ENCODE measurements at regions not wholly inside any gene's neighbourhood (a gene's known extent, or its start where the extent isn't known, plus 50 kb on each side); places are given as distances from the start of the nearest gene placed in this dataset.
"Not testable (repeated sequence)": the region's sequence is repeated elsewhere in the genome, so short reads cannot be mapped to it uniquely, and the experiment has no call there.

DNA sequence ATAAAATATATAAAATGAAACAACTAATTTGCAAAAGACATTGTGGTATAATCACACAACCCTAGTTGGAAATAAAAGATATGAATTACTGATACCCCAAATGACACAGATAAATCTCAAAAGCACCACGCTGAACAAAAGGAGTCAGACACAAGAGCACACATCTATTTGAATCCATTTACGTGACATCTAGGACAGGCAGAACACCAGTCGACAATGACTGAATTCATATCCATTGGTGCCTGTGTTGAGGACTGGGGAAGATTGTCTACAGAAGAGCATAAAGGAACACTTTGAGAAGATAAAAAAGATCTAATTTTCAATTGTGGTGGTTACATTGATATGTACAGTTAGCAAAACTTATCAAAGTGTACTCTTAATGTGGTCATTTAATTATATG is 874.1 kb downstream of the LTN1 start:
- TF ChIP-seq, protein P1, sequence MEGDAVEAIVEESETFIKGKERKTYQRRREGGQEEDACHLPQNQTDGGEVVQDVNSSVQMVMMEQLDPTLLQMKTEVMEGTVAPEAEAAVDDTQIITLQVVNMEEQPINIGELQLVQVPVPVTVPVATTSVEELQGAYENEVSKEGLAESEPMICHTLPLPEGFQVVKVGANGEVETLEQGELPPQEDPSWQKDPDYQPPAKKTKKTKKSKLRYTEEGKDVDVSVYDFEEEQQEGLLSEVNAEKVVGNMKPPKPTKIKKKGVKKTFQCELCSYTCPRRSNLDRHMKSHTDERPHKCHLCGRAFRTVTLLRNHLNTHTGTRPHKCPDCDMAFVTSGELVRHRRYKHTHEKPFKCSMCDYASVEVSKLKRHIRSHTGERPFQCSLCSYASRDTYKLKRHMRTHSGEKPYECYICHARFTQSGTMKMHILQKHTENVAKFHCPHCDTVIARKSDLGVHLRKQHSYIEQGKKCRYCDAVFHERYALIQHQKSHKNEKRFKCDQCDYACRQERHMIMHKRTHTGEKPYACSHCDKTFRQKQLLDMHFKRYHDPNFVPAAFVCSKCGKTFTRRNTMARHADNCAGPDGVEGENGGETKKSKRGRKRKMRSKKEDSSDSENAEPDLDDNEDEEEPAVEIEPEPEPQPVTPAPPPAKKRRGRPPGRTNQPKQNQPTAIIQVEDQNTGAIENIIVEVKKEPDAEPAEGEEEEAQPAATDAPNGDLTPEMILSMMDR (IDR thresholded peaks at IDR 0.05) = no peak
- TF ChIP-seq POLR2A (IDR thresholded peaks at IDR 0.05) = no peak
- intact Hi-C loops (cut with DNase I; ENCODE audit: low total_unique reads) = no loop called here
- H3K27me3 ChIP-seq = no peaks in the 10 kb centered on the region

DNA sequence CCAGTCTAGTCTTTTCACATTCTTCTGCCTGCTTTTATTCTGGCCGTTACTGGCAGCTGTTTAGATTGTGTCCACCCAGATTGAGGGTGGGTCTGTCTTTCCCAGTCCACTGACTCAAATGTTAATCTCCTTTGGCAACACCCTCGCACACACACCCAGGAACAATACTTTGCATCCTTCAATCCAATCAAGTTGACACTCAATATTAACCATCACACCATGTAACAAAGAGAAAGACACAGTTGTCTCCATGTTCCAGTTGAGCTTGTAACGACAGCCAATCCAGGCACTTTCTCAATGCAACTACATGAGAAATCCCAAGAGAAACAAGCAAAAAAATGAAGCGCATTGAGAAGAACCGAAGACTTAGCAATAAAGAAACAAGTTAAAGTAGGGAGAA is 877.7 kb downstream of the LTN1 start:
- H3K36me3 ChIP-seq; intact Hi-C loops (cut with DNase I; ENCODE audit: low total_unique reads); H3K4me3 ChIP-seq; H3K9me3 ChIP-seq; DNase-seq; H3K27ac ChIP-seq; H3K27me3 ChIP-seq: not testable (repeated sequence)
- H3K4me1 ChIP-seq = peaks cover 0 to 17% of the 10 kb centered on the region in 2 donors

More for the DNA sequence above, 874.1 kb downstream of the LTN1 start:
- H3K9me3 ChIP-seq = no peaks in the 10 kb centered on the region
- no peak overlapping the region for H3K4me3 ChIP-seq
- H3K4me1 ChIP-seq = no peaks in the 10 kb centered on the region
- DNase-seq = no peak
- no peaks in the 10 kb centered on the region for H3K36me3 ChIP-seq
- no peak overlapping the region for H3K27ac ChIP-seq

DNA sequence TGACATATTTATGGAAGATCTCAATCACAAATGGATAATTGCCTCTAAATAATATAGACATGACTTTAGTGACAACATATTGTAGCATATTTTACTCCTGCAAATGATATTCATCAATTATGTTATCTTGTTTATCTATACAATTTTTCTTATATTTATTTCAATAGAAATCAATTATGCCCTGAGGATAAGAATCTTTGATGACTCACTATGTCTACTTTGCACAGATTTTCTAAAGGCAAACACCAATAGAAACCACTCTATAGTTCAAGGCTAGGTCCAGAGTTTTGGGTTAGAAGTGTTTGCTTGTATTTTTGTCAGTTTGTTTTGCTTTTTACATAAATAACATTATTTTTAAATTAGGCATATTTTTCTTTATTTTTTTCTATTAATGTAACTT is 879.0 kb downstream of the LTN1 start:
- intact Hi-C loops (cut with DNase I; ENCODE audit: low total_unique reads) = no loop called here
- no peaks in the 10 kb centered on the region for H3K9me3 ChIP-seq
- H3K4me1 ChIP-seq = peaks cover 0 to 17% of the 10 kb centered on the region in 2 donors
- no peak overlapping the region for H3K4me3 ChIP-seq
- TF ChIP-seq, protein P1 (IDR thresholded peaks at IDR 0.05) = no peak
- TF ChIP-seq POLR2A (IDR thresholded peaks at IDR 0.05) = no peak
- H3K27me3 ChIP-seq = no peaks in the 10 kb centered on the region
- no peak for DNase-seq
- H3K36me3 ChIP-seq = no peaks in the 10 kb centered on the region
- no peak overlapping the region for H3K27ac ChIP-seq

DNA sequence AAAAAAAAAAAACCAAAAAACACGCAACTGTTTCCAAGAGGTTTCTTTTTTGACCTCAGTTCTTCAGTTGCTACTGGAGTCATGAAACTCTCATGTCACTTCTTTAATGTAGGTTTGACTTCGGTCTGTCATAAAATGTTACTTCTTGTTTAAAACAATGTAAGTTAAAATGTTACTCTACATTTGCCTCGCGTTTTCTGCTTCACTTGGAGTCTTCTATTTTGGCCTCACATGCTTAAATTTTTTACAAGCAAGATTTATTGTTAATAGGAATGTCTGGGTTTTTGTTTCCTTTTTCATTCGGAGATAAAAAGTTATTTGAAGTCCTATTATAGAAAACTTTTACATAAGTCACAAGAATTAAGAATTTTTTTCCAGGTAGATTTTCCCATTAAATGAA is 880.2 kb downstream of the LTN1 start:
- DNase-seq = no peak
- peaks cover 0 to 17% of the 10 kb centered on the region in 2 donors for H3K4me1 ChIP-seq
- no peaks in the 10 kb centered on the region for H3K27me3 ChIP-seq
- TF ChIP-seq POLR2A (IDR thresholded peaks at IDR 0.05) = no peak
- TF ChIP-seq, protein P1 (IDR thresholded peaks at IDR 0.05) = no peak
- no peaks in the 10 kb centered on the region for H3K9me3 ChIP-seq
- H3K36me3 ChIP-seq = no peaks in the 10 kb centered on the region
- intact Hi-C loops (cut with DNase I; ENCODE audit: low total_unique reads) = no loop called here
- peak overlapping the region in 1 of 2 donors; percentile 0 for H3K4me3 ChIP-seq
- H3K27ac ChIP-seq = peak overlapping the region; percentile 71 to 80

DNA sequence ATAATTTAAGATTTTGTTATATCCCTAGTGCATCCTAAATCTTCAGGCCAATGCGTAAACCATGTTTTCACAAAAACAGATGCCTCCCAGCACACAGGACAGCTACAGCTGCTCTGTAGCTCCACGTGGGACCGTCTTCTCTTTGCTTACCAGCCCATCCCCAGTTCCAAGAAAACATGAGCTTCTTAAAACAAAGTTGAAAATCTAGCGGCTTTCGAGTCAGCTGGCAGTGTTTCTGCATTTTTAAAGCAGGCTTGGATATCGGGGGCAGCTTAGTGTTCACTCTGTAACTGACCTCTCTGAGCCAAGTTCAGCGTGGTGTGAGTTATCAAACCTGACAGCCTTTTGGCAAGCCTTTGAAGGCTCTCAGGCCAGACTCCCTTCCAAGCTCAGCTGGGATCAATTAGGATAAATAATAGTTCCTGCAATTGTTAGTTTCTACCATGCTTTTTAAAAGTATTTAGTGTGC is 881.5 kb downstream of the LTN1 start:
- DNase-seq = peak; percentile 89 to 92
- Histone ChIP-seq H3K4me3 (peak overlapping the region in 1 of 2 donors; percentile 21), H3K27ac (peak overlapping the region; percentile 71 to 80), H3K36me3 (no peaks in the 10 kb centered on the region), H3K4me1 (peaks cover 0 to 17% of the 10 kb centered on the region in 2 donors), H3K9me3 (no peaks in the 10 kb centered on the region), H3K27me3 (no peaks in the 10 kb centered on the region)
- TF ChIP-seq POLR2A (IDR thresholded peaks at IDR 0.05) = no peak
- TF ChIP-seq, protein P1 (IDR thresholded peaks at IDR 0.05) = no peak
- intact Hi-C loops (cut with DNase I; ENCODE audit: low total_unique reads) = no loop called here

DNA sequence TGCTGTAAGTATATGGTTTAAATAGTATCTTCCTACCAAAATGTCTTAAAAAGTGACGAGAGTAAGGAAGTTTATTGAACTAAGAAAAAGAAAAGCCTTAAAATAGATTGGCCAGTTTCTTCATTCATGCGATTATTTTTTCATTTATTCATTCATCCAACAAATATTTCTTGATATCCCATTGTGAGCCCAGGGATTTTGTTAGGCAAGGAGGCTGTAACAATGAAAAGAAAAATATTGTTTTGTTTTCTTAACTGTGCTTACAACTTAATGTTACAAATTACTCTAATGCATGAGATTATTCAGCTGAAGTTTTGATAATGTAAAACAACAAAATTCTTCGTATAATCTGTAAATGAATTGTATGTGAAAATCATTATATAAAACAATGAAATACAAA is 882.0 kb downstream of the LTN1 start:
- Histone ChIP-seq H3K9me3 (no peaks in the 10 kb centered on the region), H3K36me3 (no peaks in the 10 kb centered on the region), H3K27ac (peak overlapping the region; percentile 71 to 80), H3K4me1 (peaks cover 0 to 17% of the 10 kb centered on the region in 2 donors), H3K4me3 (no peak overlapping the region), H3K27me3 (no peaks in the 10 kb centered on the region)
- no peak for DNase-seq
- intact Hi-C loops (cut with DNase I; ENCODE audit: low total_unique reads) = no loop called here
- TF ChIP-seq, protein P1 (IDR thresholded peaks at IDR 0.05) = no peak
- TF ChIP-seq POLR2A (IDR thresholded peaks at IDR 0.05) = no peak

All from uterus (tissue), 3 donors.